ENCODE measurements at regions not wholly inside any gene's neighbourhood (a gene's known extent, or its start where the extent isn't known, plus 50 kb on each side); places are given as distances from the start of the nearest gene placed in this dataset.

DNA sequence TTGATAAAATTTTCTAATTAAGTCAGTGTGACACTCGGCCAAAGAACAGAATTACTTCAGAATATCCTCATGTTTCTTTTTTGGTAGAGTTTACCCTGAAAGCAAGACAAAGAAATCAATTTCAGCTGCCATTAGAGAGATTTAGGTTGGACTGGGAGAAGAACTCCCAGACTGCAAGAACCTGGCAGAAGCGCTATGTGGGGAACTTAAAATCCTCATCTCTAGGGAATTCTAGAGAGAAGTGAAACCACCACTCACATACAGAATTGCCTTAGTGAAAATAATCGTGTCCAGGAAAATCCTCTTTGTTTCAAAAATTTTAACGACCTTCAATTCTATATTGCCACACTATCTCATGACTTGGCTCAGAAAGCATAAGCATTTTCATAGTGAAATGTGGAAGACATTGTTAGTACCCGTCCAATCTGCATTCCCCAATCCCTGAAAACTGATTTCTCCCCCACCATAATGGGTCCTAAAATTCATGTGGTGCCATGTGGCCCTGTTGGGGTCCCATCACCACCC is 297.3 kb upstream of the MEIS1 start:
- TF ChIP-seq, protein P1, sequence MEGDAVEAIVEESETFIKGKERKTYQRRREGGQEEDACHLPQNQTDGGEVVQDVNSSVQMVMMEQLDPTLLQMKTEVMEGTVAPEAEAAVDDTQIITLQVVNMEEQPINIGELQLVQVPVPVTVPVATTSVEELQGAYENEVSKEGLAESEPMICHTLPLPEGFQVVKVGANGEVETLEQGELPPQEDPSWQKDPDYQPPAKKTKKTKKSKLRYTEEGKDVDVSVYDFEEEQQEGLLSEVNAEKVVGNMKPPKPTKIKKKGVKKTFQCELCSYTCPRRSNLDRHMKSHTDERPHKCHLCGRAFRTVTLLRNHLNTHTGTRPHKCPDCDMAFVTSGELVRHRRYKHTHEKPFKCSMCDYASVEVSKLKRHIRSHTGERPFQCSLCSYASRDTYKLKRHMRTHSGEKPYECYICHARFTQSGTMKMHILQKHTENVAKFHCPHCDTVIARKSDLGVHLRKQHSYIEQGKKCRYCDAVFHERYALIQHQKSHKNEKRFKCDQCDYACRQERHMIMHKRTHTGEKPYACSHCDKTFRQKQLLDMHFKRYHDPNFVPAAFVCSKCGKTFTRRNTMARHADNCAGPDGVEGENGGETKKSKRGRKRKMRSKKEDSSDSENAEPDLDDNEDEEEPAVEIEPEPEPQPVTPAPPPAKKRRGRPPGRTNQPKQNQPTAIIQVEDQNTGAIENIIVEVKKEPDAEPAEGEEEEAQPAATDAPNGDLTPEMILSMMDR (IDR thresholded peaks at IDR 0.05): no peak
- no peak for TF ChIP-seq POLR2A (IDR thresholded peaks at IDR 0.05)
